MM.1S (cell line): ENCODE measurements at regions not wholly inside any gene's neighbourhood (a gene's known extent, or its start where the extent isn't known, plus 50 kb on each side); places are given as distances from the start of the nearest gene placed in this dataset.

ENCODE experiments used
- EZH2 ChIP-seq: fragments of 300-600 bp; sonication (generic); optimal IDR thresholded peaks from 2 replicates; pipeline ENCODE3; 2017; ENCODE audit warnings: low read depth, mild to moderate bottlenecking, antibody characterized with exemption, low read length, mixed read lengths
- TF ChIP-seq, protein P1 (sequence below): fragments of 300-600 bp; sonication (generic); IDR thresholded peaks from 2 replicates; pipeline ENCODE4 v1.5.1; 2016; ENCODE audit warnings: antibody characterized with exemption, low read length, mixed read lengths

DNA sequence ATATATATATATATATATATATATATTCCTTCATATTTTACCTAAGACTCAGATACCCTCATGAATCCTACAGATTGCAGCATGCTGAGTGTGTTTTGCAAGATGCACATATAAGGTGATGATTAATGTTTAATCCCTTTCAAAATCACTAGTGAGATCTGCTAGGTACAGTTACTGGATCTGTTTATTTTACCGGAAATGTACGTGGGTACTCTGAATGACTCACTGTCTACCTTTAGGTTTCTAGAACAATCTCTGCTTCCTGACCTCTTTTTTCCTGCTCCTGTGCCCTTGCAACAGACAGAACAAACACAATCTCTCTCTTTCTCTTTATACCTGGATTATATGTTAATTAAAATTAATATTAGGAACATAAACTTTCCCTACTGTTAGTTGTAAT lies 379.6 kb downstream of the FAM133A start:
- TF ChIP-seq, protein P1, sequence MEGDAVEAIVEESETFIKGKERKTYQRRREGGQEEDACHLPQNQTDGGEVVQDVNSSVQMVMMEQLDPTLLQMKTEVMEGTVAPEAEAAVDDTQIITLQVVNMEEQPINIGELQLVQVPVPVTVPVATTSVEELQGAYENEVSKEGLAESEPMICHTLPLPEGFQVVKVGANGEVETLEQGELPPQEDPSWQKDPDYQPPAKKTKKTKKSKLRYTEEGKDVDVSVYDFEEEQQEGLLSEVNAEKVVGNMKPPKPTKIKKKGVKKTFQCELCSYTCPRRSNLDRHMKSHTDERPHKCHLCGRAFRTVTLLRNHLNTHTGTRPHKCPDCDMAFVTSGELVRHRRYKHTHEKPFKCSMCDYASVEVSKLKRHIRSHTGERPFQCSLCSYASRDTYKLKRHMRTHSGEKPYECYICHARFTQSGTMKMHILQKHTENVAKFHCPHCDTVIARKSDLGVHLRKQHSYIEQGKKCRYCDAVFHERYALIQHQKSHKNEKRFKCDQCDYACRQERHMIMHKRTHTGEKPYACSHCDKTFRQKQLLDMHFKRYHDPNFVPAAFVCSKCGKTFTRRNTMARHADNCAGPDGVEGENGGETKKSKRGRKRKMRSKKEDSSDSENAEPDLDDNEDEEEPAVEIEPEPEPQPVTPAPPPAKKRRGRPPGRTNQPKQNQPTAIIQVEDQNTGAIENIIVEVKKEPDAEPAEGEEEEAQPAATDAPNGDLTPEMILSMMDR = no peak
- no peak for TF ChIP-seq EZH2
